Sigmoid colon (tissue), 6 donors: ENCODE measurements at regions not wholly inside any gene's neighbourhood (a gene's known extent, or its start where the extent isn't known, plus 50 kb on each side); places are given as distances from the start of the nearest gene placed in this dataset.

Experiments used
- DNase-seq: peaks from one replicate; pipeline ENCODE4 v3.0.0-alpha.2; 2019
- H3K27ac ChIP-seq, 4 donors: fragments of 200-600 bp; sonication (generic); one replicate each; pipeline ENCODE4 v1.5.1; 2016 to 2019; ENCODE audit warnings: mild to moderate bottlenecking in 1 of 4
- H3K27me3 ChIP-seq, 3 donors: fragments of 200-600 bp; sonication (generic); one replicate each; pipeline ENCODE4 v1.5.1; 2019; ENCODE audit warnings: mild to moderate bottlenecking in 1 of 3
- H3K36me3 ChIP-seq, 4 donors: fragments of 200-600 bp; sonication (generic); one replicate each; pipeline ENCODE4 v1.5.1; 2016 to 2019
- H3K4me1 ChIP-seq, 4 donors: fragments of 200-600 bp; sonication (generic); one replicate each; pipeline ENCODE4 v1.5.1; 2017 to 2019
- H3K4me3 ChIP-seq, 4 donors: fragments of 200-600 bp; sonication (generic); one replicate each; pipeline ENCODE4 v1.5.1; 2017 to 2019; ENCODE audit warnings: mild to moderate bottlenecking in 2 of 4, moderate library complexity in 1 of 4
- H3K9me3 ChIP-seq, 4 donors: fragments of 200-600 bp in 3 of 4; sonication (generic) in 3 of 4; one replicate each; pipeline versions ENCODE4 v1.5.1 to v1.6.1; 2013 to 2019
- EP300 ChIP-seq, 4 donors: sonication (generic); formaldehyde crosslinking; IDR thresholded peaks; one replicate each; pipeline ENCODE4 v1.6.1; 2017; ENCODE audit warnings: antibody characterized with exemption in 4 of 4
- POLR2A ChIP-seq, 2 donors: fragments of 450-650 bp; IDR thresholded peaks; one replicate each; pipeline ENCODE4 v1.6.1; 2016; ENCODE audit warnings: antibody characterized with exemption in 2 of 2, mild to moderate bottlenecking in 2 of 2, moderate library complexity in 2 of 2
- POLR2AphosphoS5 ChIP-seq, 4 donors: sonication (generic); formaldehyde crosslinking; IDR thresholded peaks; one replicate each; pipeline ENCODE4 v1.6.1; 2017; ENCODE audit warnings: antibody characterized with exemption in 4 of 4
- WGBS, 2 donors: extraction: QIAGEN DNeasy Blood & Tissue Kit; methylation state at CpG; one replicate each; pipeline ENCODE4 v1.1.7; 2013; 5-methylcytosine and 5-hydroxymethylcytosine counted together
- intact Hi-C: fragments of 100-400 bp; cut with DNase I; formaldehyde crosslinking; loops from one replicate; pipeline ENCODE4 v1.15.1; 2023
- TF ChIP-seq, protein P1 (sequence below), 4 experiments: fragments of 450-650 bp in 3 of 4; fragments of 200-600 bp in 1 of 4; IDR thresholded peaks; one replicate each; pipeline ENCODE4 v1.5.1; 2016 to 2019; ENCODE audit warnings: antibody characterized with exemption in 4 of 4, mild to moderate bottlenecking in 3 of 4, moderate library complexity in 2 of 4
- donor health status: healthy with polysubstance abuse.
- donor health status: healthy.

DNA sequence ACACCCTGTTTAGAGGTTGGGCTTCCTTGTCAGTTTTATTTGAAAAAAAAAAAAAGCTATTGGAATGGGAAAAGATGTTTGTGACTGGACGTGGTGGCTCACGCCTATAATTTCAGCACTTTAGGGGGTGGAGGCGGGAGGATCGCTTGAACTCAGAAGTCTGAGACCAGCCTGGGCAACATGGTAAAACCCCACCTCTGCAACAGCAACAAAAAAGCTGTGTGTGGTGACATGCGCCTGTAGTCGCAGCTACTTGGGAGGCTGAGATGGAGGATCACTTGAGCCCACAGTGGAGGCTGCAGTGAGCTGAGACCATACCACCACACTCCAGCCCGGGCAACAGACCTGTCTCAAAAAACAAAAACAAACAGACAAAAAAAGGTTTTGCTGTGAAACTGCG, 66.1 kb upstream of the SIAH1 start:
- Histone ChIP-seq H3K9me3 (no peaks in the 10 kb centered on the region), H3K4me3 (no peak overlapping the region), H3K27me3 (no peaks in the 10 kb centered on the region), H3K27ac (no peak overlapping the region), H3K36me3 (no peaks in the 10 kb centered on the region), H3K4me1 (no peaks in the 10 kb centered on the region)
- no peak for DNase-seq
- intact Hi-C loops: no loop called here
- 93% methylated on average over 8 of the region's 8 CpGs for WGBS, 2 donors
- TF ChIP-seq, protein P1, sequence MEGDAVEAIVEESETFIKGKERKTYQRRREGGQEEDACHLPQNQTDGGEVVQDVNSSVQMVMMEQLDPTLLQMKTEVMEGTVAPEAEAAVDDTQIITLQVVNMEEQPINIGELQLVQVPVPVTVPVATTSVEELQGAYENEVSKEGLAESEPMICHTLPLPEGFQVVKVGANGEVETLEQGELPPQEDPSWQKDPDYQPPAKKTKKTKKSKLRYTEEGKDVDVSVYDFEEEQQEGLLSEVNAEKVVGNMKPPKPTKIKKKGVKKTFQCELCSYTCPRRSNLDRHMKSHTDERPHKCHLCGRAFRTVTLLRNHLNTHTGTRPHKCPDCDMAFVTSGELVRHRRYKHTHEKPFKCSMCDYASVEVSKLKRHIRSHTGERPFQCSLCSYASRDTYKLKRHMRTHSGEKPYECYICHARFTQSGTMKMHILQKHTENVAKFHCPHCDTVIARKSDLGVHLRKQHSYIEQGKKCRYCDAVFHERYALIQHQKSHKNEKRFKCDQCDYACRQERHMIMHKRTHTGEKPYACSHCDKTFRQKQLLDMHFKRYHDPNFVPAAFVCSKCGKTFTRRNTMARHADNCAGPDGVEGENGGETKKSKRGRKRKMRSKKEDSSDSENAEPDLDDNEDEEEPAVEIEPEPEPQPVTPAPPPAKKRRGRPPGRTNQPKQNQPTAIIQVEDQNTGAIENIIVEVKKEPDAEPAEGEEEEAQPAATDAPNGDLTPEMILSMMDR (IDR thresholded peaks at IDR 0.05): no peak
- no peak for TF ChIP-seq EP300 (IDR thresholded peaks at IDR 0.05)
- no peak for TF ChIP-seq POLR2AphosphoS5 (IDR thresholded peaks at IDR 0.05)
- TF ChIP-seq POLR2A (IDR thresholded peaks at IDR 0.05): no peak

- 36 to 43% methylated on average over 1 of the region's 1 CpG for WGBS, 2 donors
- Histone ChIP-seq H3K9me3 (no peaks in the 10 kb centered on the region), H3K4me3 (no peak overlapping the region), H3K27me3 (no peaks in the 10 kb centered on the region), H3K27ac (no peak overlapping the region), H3K4me1 (no peaks in the 10 kb centered on the region), H3K36me3 (no peaks in the 10 kb centered on the region)
- TF ChIP-seq, protein P1 (IDR thresholded peaks at IDR 0.05): no peak
- TF ChIP-seq EP300 (IDR thresholded peaks at IDR 0.05) (no peak), POLR2AphosphoS5 (IDR thresholded peaks at IDR 0.05) (no peak), POLR2A (IDR thresholded peaks at IDR 0.05) (no peak)
- DNase-seq: no peak
- intact Hi-C loops: no loop called here
These were observed 65.2 kb upstream of the SIAH1 start for GRCh38 chr16:48450367-48450766.

- peak; percentile 38 for DNase-seq
- WGBS, 2 donors: 93 to 94% methylated on average over 9 of the region's 9 CpGs
- Histone ChIP-seq H3K4me3 (no peak overlapping the region), H3K27ac (no peak overlapping the region), H3K4me1 (peaks cover 0 to 5% (median 0%) of the 10 kb centered on the region in 4 donors), H3K9me3 (no peaks in the 10 kb centered on the region), H3K36me3 (no peaks in the 10 kb centered on the region), H3K27me3 (no peaks in the 10 kb centered on the region)
- TF ChIP-seq, protein P1 (IDR thresholded peaks at IDR 0.05): no peak
- TF ChIP-seq POLR2A (IDR thresholded peaks at IDR 0.05) (no peak), EP300 (IDR thresholded peaks at IDR 0.05) (no peak), POLR2AphosphoS5 (IDR thresholded peaks at IDR 0.05) (no peak)
- intact Hi-C loops: no loop called here
These were observed 63.7 kb upstream of the SIAH1 start for GRCh38 chr16:48448841-48449481.

DNA sequence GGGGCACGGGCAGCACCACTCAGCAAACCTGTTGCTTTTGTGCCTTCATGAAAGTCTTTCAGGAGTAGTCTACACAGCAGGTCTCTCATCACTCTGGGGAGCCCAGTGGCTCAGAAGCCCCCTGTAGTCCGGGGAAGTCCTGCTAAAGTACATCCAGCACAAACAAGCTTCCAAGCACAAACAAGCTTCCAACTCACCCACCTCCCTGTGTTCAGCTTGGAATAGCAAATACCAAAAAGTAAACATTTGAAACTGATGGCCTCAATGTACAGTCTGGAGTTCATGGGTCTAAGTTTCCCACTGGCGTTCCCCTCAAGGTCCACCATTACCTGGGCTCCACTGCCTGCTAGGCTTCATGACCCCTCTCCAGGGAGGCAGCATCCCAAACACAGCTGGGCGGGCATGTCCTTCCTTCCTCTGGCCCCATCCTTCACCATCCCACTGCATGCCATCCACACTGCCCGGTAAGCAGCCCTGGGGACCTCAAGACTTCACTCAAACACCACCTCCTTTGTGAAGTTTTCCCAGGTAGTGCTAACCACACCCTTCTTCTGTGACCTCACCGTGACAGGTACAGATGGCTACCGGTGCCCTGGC, 62.8 kb upstream of the SIAH1 start:
- peak; percentile 52 for DNase-seq
- Histone ChIP-seq H3K4me1 (peaks cover 0 to 5% (median 0%) of the 10 kb centered on the region in 4 donors), H3K27ac (no peak overlapping the region), H3K36me3 (no peaks in the 10 kb centered on the region), H3K9me3 (no peaks in the 10 kb centered on the region), H3K4me3 (no peak overlapping the region), H3K27me3 (no peaks in the 10 kb centered on the region)
- intact Hi-C loops: no loop called here
- 71 to 91% methylated on average over 7 of the region's 7 CpGs for WGBS, 2 donors
- TF ChIP-seq POLR2AphosphoS5 (IDR thresholded peaks at IDR 0.05) (no peak), EP300 (IDR thresholded peaks at IDR 0.05) (no peak), POLR2A (IDR thresholded peaks at IDR 0.05) (no peak)
- TF ChIP-seq, protein P1 (IDR thresholded peaks at IDR 0.05): no peak
